NCI-H1436 (cell line): ENCODE measurements at regions not wholly inside any gene's neighbourhood (a gene's known extent, or its start where the extent isn't known, plus 50 kb on each side); places are given as distances from the start of the nearest gene placed in this dataset.
"Not testable (repeated sequence)": the region's sequence is repeated elsewhere in the genome, so short reads cannot be mapped to it uniquely, and the experiment has no call there.

Experiments
- DNase-seq: peaks from one replicate; lab custom pipeline; 2025; lab: John Stamatoyannopoulos, UW

DNA sequence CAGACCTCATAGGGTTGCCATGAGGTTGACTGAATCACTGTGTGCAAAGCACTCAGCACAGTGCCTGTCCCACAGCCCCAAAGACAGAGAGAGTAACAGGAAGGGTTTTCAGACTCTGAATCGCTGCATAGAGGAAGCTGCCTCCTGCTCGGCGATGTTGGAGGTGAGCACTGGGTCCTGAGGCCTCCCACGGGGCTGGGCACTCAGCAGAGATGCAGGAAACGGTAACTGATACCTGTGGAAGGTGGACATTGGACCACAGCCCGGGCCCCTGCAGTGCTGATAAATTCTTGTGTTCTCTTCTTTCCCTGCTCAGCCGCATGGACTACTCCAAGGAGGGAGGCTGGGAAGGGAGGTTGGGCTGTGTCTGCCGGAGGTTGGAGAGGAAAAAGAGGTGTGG is 389.7 kb downstream of the PTPRU start:
- no peak for DNase-seq

DNA sequence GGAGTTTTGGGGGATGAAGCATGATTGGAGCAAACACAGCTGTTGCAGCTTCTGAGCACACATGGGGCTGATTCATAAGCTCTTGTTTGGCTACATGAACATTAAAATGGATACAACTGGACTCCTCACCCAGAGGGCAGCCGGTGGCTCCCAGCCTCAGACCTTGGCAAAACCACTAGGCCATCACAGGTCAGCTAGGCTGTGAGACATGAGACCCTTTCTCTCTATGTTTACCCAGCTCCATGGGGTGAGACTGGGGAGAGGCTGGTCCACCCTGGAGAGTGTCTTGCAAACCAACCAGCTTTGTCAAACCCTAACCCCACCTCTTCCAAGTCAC is 388.7 kb downstream of the PTPRU start:
- DNase-seq = no peak

DNA sequence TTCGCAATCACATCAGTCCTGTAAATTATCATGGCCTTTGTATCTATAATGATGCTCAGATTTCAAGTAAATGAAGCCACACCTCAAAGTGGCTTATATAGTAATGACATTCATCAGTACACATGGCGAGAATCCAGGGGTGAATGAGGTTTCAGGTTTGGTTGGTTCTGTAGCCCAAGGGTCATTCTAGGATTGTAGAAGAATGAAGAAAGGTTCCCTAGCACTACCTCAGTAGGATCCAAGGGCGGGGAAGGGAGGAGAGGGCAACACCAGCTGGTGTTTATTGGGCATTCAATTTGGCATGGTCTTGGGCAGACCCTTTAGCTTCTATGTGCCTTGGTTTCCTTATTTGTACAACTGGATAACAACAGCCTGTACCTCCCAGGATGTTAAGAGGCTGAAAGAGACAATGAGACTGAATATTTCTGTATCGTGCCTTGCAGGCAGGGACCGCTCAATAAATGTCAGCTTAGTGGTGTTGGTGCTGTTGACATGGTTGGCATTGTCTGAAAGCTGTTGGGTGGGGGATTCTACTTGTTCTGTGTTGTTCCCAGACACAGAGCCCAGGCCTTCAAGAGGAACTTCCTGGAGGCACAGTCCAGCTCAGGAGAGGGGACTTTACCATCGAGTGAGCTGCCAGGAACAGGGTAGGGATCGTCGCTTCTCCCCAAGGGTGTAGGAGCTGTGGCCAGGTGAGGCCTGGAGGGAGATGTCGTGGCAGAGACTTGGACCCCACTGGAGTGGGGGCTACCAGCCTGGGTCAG is 388.2 kb downstream of the PTPRU start:
- DNase-seq = no peak

DNA sequence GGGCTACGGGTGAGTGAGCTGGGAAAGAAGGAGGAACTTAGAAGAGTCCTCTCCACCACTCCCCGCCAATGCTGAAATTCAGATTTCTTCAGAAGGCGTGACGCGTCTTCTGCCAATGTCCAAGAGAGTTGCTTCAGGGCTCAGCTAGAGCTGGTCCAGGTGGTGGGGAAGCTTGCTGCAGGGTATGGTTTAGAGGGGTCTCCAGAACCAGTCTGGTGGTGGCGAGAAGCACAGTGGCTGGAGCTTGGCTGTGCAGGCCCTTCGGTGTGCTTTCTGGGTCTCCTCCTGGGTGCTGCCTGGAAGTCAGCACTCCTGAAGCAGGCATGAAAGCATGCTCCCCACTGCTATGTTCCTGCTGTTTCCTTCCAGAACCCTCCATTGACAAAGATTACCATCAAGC is 387.2 kb downstream of the PTPRU start:
- no peak for DNase-seq

DNA sequence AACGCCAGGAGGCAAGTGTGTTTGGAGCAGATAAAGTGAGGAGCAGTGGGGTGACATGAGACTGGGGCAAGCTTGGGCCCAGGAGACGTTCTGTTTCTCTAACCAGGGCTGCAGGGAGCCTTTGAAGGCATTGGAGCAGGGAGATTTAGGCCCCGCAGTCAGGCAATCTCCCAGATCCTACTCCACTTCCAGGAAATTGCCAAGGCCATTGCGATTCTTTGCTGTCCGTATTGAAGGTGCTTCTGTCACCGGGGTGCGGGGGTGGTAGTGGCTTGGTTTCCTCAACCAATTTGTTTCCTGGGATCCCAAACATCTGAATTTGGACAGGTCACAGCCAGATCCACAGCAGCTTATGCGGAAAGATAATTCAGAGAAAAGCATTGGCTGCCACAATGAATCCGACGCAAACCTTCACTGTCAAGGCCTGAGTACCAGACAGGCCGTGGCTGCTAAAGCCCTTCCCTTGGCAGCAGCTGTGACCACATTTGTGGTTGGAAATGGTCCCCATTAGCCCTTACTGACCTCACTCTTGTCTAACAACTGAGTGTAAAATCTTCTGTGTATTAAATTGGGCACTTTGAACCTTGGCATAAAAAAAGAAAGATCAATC is 385.6 kb downstream of the PTPRU start:
- no peak for DNase-seq

DNA sequence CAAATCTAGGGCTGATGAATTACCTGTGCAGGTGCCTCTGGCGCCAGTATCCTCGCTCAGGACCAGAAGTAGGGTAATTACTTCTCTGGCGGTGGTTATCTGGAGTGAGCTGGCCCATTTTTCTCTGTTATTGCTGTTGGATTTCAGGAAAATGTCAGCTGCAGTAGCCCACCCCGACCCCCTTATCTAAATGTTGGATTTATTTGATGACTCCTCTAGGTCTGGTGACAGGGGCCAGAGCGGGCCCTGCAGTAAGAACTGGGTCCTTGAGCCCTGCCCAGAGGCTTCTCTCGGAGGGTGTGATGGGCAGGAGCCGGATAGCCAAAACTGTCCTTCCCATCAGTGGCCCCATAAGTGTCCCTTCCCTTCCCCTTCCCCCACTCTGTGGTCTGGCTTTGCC is 384.3 kb downstream of the PTPRU start:
- no peak for DNase-seq

DNA sequence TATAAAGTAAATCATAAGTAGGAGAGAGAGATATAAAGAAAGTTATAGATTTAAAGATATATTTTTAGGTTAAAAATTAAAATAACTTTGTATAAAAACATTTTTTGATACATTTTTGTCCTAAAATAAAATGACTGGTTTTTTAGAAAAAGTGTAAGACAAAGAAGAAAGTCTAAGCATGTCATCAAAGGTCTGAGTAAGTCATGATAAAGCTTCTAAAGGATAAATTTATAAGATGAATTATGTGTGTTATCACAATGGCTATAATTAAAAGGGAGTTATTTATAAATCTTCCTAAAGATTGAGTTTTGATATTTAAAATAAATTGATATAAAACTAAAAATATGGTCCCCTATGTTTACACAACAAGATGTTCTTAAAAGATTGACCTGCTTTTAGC is 370.9 kb downstream of the PTPRU start:
- no peak for DNase-seq

DNA sequence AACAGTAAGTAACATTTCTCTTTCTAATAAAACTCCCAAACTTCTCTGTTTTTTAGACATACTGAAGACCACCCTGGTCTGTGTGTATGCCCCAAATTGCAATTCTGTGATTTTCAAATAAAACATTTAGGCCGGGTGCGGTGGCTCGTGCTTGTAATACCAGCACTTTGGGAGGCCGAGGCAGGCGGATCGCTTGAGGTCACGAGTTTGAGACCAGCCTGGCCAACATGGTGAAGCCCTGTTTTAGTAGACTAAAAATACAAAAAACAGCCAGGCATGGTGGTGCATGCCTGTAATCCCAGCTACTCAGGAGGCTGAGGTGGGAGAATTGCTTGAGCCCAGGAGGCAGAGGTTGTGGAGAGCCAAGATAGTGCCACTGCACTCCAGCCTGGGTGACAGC is 368.5 kb downstream of the PTPRU start:
- not testable (repeated sequence) for DNase-seq

DNA sequence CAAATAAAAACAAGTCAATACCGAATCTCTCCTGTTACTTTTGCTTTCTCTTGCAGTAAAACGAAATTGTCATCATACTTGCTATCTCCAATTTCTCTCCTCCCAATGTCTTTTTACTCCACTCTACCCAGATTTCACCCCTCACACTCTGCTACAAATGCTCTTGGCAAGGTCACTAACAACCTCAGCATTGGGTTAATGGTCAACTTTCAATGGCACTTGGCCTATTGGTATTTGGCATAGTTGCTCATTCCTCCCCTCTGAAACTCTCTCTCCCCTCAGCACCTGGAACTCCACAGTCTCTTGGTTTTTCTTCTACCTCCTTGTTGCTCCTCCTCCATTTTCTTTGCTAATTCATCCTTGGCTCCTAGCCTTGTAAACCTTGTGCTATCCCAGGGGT is 367.3 kb downstream of the PTPRU start:
- DNase-seq = no peak

DNA sequence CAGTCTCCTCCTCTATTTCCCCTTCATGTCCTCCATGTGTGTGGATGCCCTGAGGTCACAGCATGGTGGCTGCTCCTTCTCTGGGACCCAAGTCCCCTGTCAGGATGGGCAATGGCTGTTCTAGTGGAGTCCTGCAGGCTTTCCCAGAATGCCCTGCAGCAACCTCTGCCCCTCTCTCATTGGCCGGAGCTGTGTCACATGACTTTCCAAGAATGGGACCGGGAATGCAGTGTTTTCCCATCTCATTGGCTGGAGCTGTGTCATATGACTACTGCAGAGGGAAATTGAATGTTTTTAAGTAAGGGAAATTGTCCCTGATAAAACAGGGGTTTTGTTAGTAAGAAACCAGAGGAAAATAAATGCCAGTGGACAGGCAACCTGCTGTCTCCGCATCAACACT is 365.9 kb downstream of the PTPRU start:
- DNase-seq = no peak

DNA sequence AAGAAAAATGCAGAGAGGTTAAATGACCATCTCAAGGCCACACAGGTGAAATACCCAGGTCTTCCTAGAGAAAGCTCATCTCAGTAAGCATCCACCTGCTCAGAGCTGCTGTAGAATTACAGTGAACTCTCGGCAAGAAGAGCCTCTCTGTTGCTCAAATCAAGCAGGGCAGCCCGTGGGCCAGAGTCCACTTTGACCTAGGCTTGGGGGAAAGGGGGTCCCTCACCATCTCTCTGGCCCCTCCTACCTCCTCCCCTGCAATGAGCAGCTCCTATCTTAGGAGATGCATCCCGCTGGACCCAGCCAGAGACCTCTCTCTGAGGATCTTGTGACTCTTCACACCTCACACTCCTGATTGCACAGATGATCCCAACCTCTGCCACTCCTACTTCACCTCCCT is 364.7 kb downstream of the PTPRU start:
- DNase-seq = no peak

DNA sequence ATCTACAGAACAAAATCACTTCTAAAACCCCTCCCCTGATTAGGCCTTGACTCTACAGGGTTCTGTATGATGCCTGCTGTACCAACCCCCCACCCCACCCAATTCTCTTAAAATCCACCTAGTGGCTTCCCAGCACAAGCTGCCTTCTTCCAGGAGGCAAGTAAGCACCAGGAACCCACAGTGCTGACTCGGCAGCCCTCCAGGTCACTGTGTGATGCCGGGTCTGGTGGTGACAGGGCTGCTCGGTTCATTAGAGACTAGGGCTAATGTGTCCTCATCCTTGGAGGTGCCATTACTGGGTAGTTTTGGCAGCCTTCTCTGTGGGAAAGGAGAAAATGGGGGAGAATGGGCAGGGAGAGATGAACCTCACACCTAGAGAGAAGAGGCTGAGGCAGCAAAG is 363.5 kb downstream of the PTPRU start:
- DNase-seq = no peak

DNA sequence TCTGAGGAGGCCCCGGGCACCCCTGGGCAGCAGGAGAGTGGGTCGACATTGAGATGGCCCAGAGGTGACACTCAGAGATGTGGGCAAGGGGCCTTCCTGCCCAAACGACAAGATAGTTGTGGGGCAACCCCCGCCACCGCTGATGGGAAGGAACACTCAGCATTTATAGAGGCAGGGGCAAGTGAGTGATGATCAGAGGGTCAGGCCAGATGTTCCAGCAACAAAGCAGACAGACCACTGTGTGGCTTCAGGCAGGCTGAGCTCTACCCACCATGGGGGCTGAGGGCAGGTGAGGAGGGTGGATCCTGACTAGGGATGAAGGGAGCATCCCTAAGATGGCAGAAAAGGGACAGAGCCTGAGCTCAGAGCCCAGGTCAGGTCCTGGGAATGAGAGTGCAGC is 362.7 kb downstream of the PTPRU start:
- no peak for DNase-seq

DNA sequence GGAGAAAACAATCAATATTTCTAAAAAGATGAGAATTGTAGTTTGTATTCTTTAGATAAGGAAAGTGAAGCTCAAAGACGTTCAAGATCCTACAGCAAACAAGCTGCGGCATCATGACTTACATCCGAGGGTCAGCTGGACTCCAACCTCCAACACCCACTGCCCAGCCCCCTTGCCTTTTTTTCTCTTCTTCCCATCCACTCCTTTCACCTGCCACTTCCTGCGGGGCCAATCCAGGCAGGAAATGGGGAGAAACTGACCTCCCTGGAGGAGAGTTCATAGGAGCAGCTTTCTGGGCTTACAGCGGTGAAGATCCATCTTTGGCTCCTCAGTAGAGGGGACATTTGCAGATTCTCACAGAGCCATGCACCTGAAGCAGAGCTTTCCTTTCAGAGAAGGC is 361.5 kb downstream of the PTPRU start:
- DNase-seq = no peak

DNA sequence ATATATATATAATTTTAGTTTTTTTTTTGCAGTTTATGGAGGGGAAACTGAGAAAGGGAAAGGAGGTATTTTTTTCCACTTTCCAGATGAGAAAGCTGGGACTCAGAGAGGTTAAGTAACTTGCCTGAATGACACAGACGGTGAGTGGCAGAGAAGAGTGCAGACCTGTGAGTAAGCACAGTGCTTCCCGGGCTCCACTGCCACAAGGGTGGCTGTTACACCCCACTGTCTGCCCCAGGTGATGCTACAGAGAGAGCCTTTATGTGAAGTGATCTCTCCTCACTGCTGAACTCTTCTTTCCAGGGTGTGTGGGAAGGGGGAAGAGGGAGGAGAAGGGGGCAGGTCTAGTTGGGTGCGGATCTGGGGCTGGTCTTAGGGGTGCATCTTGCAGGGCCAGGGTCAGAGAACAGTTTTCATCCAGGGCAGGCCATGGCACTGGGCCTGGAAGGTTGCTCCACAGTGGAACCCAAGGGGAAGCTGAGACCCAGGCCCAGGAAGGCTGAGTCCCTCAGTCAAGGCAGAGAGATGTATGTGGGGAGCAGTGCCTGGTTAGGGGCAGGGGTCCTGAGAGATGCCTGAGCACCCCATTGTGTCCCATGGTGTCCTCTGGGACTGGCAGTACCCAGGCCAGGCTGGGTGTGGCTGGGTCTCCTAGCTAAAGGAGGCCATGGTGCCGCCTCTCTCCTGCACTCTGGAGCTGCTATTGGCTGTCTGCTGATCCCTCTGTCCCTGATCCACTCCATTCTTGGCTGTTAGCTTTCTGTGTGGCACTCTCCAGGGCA is 357.5 kb downstream of the PTPRU start:
- DNase-seq = no peak

DNA sequence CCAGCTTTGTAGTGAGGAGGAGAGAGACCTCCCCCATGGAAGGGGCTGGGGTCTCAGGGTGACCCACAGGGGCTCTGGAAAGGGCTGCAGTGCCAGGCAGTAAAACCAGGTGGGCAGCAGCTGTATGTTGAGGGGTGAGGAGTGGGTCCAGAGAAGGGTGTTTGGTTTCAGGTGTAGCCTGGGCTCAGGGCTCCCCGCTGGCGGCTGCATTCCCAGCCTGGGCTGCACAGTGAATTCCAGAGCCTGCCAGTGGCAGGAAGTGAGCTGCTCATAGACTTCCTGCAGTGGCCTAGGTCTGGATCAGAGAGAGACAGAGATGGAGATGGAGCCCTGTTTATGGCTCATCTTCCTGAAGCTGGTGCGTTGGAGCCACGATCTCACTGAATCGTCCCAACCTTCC is 356.4 kb downstream of the PTPRU start:
- no peak for DNase-seq

DNA sequence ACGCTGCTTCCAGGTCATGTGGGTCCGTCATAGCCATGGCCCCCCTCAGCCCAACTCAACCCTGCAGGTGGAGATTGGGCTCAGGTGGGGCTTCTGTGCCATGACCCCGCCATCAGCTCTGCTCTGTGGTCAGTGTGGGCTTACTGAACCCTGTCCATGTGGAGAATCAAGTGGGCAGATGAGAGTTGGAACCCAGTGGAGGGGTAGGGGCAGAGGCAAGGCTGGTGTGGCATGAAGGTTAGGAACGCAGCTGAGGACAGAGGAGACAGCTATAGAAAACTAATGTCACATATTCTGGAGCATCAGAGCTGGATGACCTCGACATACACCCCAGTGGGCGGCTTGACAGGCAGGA is 355.9 kb downstream of the PTPRU start:
- DNase-seq = no peak

DNA sequence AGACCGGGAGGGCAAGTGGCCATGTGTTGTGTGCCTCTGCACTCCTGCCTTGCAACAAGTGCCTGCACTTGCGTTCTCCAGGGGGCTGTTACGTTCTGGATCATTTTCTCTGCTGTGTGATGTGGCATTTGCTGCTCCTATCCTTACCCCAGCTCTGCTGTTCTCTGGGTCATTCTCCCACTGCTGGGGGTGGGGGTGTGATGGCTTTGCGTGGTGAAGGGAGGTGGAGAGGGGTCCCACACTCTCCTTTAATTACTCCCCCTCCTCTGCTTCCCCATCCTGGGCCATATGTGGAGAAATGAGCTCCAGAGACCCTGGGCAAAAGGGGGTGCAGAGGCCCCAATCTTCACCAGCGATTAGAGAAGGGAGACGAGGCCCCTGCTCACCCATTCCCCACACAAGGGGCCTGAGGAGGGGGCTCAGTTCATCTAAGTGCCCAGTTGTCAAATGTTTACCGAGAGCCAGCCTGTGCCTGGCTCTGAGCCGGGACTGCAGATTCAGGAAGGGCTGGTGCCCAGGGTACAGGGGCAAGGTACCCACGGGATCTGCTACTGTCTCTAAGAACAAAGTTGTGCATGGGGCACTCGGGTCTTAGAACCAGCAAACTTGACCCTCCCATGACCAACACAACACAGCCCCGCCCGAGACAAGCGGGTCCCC is 355.4 kb downstream of the PTPRU start:
- DNase-seq = no peak

DNA sequence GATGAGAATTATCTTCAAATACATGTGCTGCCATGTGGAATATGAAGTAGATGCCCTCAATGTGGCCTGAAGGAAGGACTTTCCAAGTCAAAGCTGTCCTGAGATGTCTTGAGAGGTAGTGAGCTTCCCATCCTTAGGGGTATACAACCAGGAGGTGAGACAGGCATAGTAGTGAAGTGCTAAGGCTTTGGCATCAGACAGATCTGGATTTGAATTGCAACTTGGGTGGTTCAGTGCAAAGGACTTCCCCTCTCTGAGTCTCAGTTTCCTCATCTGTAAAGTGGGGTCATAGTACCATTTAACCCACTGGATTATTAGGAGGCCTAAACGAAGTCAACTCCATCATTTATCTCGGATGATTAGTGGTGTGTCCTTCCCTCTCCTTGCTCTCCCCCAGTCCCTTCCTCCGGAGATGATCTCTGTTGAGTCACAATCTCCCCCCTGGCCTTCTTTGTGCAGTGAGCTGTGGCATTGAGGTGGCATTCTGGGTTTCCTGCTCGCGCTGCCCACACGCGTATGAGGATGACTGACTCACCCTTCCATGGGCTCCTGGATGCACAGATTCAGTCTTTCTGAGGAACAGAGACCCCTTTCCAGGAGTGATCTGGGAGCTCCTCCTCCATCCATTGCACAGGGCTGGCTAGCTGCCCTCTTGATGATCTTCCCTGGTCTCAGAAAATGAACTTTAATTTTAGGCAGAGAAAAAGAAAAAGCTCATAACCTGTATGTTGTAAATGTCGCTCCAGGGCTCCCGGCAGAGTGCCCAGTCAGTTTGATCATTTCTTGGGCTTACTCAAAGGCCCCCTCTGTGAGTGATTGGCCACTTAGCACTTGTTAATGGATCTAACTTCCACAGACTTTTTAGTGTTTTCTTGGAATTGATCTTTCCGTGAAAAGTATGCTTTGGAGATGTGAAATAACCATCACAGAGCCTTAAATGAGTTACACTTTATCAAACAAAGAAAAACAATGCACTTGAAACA is 354.6 kb downstream of the PTPRU start:
- no peak for DNase-seq

DNA sequence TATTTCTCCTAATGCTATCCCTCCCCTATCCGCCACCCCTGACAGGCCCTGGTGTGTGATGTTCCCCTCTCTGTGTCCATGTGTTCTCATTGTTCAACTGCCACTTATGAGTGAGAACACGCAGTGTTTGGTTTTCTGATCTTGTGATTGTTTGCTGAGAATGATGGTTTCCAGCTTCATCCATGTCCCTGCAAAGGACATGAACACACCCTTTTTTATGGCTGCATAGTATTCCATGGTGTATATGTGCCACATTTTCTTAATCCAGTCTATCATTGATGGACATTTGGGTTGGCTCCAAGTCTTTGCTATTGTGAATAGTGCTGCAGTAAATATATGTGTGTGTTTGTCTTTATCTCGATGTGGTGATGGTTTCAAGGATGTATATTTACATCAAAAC is 353.4 kb downstream of the PTPRU start:
- DNase-seq = not testable (repeated sequence)

DNA sequence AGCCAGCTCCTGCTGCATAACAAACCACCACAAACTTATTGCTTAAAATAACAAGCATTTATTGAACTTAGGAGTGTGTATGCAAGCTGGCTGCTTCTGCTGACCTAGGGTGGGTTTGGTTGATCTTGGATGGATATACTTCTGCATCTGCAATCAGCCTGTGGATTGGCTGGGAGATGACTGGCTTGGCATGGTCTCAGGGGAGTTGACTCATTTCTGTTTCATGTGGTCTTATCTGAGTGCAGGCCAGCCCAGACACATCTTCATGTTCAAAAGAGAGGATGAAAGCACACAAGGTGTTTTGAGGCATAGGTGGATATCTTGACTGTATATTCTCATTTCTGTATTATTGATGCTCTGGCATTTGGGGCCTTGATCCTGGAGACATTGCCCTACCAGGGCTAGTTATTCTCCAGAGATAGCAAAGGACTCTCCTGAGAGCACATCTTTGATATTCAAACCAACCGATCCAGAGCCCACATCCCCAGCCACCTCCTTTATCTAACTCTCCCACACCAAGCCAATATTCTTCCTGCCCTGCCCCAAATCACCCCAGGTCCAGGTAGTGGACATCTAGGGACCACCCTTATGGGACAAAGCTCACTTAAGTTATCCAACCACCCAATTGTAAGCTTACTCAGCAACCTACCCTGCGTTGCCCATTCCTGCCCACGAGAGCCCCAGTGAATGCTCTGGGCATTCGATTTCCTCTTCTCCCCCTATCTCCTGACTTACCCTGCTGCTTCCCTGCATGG is 350.8 kb downstream of the PTPRU start:
- DNase-seq = no peak
